ENCODE measurements at regions not wholly inside any gene's neighbourhood (a gene's known extent, or its start where the extent isn't known, plus 50 kb on each side); places are given as distances from the start of the nearest gene placed in this dataset.

DNA sequence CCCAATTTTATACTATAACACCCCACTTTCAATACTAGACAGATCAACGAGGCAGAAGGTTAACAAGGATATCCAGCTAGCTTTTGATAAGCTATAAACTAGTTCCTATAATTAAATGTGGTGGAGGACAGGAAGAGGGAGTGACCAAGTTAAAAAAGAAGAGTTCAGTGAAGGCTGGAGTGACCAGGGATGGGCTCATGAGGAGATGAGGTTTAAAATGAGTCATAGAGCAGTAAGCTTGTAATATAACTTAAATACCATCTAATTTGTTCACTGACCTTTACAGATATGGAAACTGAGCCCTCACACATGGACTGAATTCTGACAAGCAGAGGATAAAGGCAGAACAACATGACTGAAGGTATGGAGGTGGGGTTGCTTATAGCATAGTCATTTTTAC is 284.5 kb downstream of the SPATA31D1 start:
- TF ChIP-seq, protein P1, sequence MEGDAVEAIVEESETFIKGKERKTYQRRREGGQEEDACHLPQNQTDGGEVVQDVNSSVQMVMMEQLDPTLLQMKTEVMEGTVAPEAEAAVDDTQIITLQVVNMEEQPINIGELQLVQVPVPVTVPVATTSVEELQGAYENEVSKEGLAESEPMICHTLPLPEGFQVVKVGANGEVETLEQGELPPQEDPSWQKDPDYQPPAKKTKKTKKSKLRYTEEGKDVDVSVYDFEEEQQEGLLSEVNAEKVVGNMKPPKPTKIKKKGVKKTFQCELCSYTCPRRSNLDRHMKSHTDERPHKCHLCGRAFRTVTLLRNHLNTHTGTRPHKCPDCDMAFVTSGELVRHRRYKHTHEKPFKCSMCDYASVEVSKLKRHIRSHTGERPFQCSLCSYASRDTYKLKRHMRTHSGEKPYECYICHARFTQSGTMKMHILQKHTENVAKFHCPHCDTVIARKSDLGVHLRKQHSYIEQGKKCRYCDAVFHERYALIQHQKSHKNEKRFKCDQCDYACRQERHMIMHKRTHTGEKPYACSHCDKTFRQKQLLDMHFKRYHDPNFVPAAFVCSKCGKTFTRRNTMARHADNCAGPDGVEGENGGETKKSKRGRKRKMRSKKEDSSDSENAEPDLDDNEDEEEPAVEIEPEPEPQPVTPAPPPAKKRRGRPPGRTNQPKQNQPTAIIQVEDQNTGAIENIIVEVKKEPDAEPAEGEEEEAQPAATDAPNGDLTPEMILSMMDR (IDR thresholded peaks at IDR 0.05; ENCODE audit: control insufficient read depth, extremely low read depth, insufficient read depth) = no peak
- DNase-seq (ENCODE audit: low read depth) = no peak

DNA sequence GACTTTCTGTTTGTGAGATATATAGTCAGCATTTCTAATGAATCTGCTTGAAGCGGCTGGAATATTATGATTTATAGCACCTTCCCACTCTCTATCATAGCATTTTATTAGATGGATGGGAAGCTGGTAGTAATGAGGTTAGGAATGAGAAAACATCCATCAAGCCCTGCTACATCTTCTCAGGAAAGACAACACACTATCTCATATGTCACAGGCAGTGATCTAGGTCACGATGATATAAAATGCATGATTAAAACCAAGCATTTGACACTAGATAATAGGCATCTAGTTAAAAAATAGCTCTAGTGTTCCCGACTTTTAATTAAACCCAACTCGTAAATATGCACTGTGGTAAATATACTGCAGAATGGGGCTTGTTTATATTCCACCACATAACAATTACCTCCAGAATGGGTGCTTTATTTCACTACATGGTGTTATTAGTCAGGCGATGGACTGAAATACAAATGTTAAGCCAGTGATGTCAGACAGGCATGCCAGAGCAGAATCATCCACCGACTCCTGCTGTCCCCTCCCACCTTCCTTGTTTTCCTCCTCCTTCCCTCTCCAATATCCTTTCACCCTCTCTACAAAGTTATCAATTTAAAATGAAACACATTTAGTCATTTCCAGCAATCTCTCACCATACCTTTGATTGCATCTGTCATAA is 286.8 kb downstream of the SPATA31D1 start:
- no peak overlapping the region for H3K4me3 ChIP-seq (ENCODE audit: low read depth, low read length)
- TF ChIP-seq, protein P1 (IDR thresholded peaks at IDR 0.05; ENCODE audit: control insufficient read depth, extremely low read depth, insufficient read depth) = no peak
- DNase-seq (ENCODE audit: low read depth) = no peak

More for the DNA sequence above, 284.5 kb downstream of the SPATA31D1 start:
- no peak overlapping the region for H3K4me3 ChIP-seq (ENCODE audit: low read depth, low read length)

DNA sequence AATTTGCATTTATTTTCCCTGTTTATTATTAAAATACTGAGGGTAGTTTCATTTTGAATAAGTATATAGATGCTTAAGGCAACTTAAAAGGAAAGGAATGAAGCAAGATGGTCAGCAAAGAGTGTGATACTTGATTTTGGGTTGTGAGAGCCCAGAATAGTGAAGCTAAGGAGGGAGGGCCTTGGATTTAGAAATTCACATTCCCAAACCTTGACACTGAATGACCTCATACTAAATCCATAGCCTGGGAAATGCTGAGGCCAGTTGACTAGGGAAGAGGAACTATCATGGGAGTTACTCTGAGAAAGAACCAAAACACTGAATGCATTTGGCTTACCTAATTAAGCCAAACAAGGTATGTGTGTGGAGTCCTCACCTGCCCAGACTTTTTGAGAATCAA is 292.5 kb downstream of the SPATA31D1 start:
- TF ChIP-seq, protein P1 (IDR thresholded peaks at IDR 0.05; ENCODE audit: control insufficient read depth, extremely low read depth, insufficient read depth) = no peak

DNA sequence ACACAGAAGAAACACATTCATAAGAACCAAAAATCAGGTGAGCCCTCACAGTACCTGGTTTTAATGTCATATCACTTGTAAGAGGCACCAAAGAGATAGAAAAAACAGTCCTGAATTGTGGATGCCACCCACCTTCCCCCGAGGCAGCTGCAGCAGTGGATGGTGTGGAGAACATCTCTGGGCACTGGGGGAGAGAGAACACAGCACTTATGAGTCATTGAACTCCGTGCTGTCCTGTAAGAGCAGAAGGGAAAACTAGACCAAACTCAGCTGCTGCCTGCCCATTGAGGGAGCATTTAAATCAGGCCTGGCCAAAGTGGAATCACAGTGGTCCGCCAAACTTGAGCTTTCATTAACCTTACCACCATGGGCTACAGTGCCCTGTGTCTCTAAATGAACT is 296.2 kb downstream of the SPATA31D1 start:
- H3K4me3 ChIP-seq (ENCODE audit: low read depth, low read length) = no peak overlapping the region
- no peak for DNase-seq (ENCODE audit: low read depth)
- TF ChIP-seq, protein P1 (IDR thresholded peaks at IDR 0.05; ENCODE audit: control insufficient read depth, extremely low read depth, insufficient read depth) = no peak

More for the DNA sequence above, 292.5 kb downstream of the SPATA31D1 start:
- no peak overlapping the region for H3K4me3 ChIP-seq (ENCODE audit: low read depth, low read length)
- DNase-seq (ENCODE audit: low read depth) = no peak

DNA sequence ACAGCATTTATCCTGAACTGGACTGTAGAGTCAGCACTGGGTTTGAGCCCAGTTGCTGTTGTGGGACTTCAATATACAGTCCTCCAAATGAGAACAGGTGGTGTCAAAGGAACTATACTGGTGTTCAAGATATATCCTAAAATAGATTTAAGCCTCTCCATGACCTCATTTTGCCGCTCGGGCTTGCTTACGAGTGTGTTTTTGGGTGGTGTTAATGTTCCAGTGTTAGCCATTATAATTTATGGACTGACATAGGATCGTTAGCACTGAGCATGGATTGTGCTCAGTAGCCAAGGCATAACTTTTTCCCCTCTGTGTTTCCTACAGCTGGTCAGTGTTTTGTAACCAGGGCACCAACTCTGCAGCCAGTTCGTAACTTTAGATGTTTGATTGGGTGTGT is 306.6 kb downstream of the SPATA31D1 start:
- no peak for DNase-seq (ENCODE audit: low read depth)
- TF ChIP-seq, protein P1 (IDR thresholded peaks at IDR 0.05; ENCODE audit: control insufficient read depth, extremely low read depth, insufficient read depth) = no peak
- H3K4me3 ChIP-seq (ENCODE audit: low read depth, low read length) = no peak overlapping the region

DNA sequence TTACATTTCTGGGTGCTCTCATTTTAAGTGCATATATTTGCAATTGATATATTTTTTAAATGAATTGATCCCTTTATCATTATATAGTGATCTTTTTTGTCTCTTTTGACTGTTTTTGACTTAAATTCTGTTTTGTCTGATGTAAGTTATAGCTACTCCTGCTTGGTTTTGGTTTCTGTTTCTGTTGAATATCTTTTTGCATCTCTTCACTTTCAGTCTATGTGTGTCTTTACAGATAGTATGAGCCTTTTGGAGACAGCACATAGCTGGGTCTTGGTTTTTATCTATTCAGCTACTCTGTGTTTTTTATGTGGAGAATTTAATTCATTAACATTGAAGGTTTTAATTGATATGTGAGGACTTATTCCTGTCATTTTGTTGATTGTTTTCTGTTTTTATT is 311.3 kb downstream of the SPATA31D1 start:
- no peak overlapping the region for H3K4me3 ChIP-seq (ENCODE audit: low read depth, low read length)
- DNase-seq (ENCODE audit: low read depth) = no peak
- TF ChIP-seq, protein P1 (IDR thresholded peaks at IDR 0.05; ENCODE audit: control insufficient read depth, extremely low read depth, insufficient read depth) = no peak
